ENCODE measurements at regions not wholly inside any gene's neighbourhood (a gene's known extent, or its start where the extent isn't known, plus 50 kb on each side); places are given as distances from the start of the nearest gene placed in this dataset.
"Not testable (repeated sequence)": the region's sequence is repeated elsewhere in the genome, so short reads cannot be mapped to it uniquely, and the experiment has no call there.

DNA sequence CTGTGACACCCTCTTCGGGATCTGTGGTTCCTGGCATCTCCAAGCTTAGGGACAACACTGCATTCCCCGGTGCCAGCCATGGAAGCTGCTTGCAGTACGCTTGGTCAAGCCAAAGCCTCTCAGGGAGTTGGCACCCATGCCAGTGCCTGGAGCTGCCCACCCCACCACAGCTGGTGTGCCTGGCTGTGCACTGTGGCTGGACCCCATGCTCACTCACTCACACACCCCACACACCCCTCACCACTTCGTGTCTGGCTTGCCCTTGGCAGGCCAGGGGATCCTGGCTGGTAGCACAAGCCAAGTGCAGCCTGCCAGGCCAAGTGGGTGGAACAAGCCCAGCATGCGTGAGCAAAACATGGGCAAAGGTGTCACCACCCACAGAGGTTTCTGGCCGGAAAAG lies 324.5 kb upstream of the PTGER4 start:
- no peak for DNase-seq
- H3K4me3 Mint-ChIP-seq, result no peak overlapping the region
- peaks cover 15% of the 10 kb centered on the region for H3K4me1 Mint-ChIP-seq (ENCODE audit: low read depth)
- no peaks in the 10 kb centered on the region for H3K27me3 Mint-ChIP-seq (ENCODE audit: low read depth)
- H3K36me3 Mint-ChIP-seq (ENCODE audit: insufficient read depth in 2 of 2), result peaks cover 2 to 4% of the 10 kb centered on the region in 2 donors
- no peak overlapping the region for H3K27ac Mint-ChIP-seq
- peak in 1 of 2 donors; percentile 9 for ATAC-seq (replicated peaks in 1 of 2)
- peaks cover 0 to 8% of the 10 kb centered on the region in 2 donors for H3K9me3 Mint-ChIP-seq

DNA sequence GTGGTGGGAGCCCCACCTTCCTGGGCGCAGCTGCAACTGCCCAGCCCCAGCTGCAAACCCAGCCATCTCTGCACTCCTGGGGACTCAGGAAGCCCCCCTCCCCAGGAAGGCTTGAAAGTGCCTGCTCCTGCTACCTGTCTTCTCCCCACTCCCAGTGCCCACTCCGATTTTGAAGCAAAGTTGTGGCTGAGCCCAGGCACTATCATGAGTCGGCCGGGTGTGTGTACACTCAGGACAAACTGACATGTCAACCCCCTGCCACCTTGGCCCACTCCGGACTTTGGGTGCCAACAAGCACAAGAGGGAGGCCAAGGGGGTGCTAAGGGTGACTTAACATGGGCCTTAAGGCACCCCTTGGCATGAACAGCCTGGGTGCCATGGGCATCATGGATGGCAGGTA lies 325.5 kb upstream of the PTGER4 start:
- Mint-ChIP-seq H3K27me3 (ENCODE audit: low read depth) (no peaks in the 10 kb centered on the region), H3K27ac (no peak overlapping the region), H3K36me3 (ENCODE audit: insufficient read depth in 2 of 2) (peaks cover 5 to 14% of the 10 kb centered on the region in 2 donors), H3K4me1 (ENCODE audit: low read depth) (peaks cover 8% of the 10 kb centered on the region), H3K4me3 (no peak overlapping the region), H3K9me3 (peaks cover 5 to 10% of the 10 kb centered on the region in 2 donors)
- ATAC-seq (replicated peaks in 1 of 2), result no peak
- no peak for DNase-seq

DNA sequence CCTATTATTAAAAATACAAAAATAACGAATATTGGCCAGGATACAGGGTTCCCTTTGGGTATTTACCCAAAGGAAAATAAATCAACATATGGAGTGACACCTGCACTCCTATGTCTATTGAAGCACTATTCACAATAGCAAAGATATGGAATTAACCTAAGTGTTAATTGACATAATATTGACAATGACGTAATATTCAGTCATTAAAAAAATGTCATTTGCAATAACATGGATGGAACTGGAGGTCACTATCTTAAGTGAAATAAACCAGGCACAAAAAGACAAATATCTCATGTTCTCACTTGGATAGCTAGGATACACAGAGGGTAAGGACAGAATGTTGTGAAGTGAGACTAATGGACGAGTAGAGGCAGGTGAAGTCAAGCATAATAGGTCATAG lies 326.3 kb upstream of the PTGER4 start:
- ATAC-seq (replicated peaks in 1 of 2) (no peak), DNase-seq (no peak)
- H3K4me3 Mint-ChIP-seq, result no peak overlapping the region
- peaks cover 10 to 18% of the 10 kb centered on the region in 2 donors for H3K36me3 Mint-ChIP-seq (ENCODE audit: insufficient read depth in 2 of 2)
- no peak overlapping the region for H3K27ac Mint-ChIP-seq
- no peaks in the 10 kb centered on the region for H3K27me3 Mint-ChIP-seq (ENCODE audit: low read depth)
- peaks cover 8% of the 10 kb centered on the region for H3K4me1 Mint-ChIP-seq (ENCODE audit: low read depth)
- H3K9me3 Mint-ChIP-seq, result peaks cover 8 to 14% of the 10 kb centered on the region in 2 donors

DNA sequence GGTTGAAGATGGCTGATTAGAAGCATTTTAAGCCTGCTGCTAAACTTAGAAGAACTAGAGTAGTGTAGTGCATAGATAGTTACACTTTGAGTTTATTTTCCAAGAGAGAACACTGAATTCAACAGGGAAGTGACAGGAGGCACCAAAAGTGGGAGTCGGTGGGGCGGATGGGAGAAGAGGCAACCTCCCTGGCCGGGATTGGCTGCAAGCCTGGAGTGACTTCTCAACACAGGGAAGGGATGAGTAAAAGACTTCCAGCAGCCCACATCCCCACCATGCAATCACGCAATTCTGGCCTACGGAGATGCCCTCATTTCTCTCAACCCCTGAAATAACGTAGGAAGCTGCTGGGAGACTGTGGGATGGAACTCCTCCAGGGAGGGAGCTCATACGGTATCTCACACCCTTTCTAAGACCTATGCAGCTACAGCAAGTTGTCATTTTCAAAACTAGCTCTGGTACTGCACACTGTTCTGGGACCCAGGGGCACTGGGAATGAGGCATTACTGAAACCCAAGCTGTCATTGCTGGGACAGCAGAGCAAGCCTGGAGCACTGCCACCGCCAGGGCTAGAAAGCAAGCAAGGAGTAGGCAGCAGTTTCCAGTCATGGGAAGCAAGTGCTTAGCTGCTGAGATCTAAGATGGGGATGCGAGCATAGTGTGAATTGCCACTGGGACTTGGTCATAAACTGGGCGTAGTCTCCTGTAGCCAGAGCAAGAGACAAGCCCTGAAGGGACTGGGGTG lies 331.6 kb upstream of the PTGER4 start:
- DNase-seq, result no peak
- Mint-ChIP-seq H3K36me3 (ENCODE audit: insufficient read depth in 2 of 2) (peaks cover 16 to 20% of the 10 kb centered on the region in 2 donors), H3K4me3 (no peak overlapping the region), H3K27me3 (ENCODE audit: low read depth) (no peaks in the 10 kb centered on the region), H3K9me3 (peaks cover 8 to 14% of the 10 kb centered on the region in 2 donors), H3K4me1 (ENCODE audit: low read depth) (no peaks in the 10 kb centered on the region), H3K27ac (no peak overlapping the region)
- no peak for ATAC-seq (replicated peaks in 1 of 2)

DNA sequence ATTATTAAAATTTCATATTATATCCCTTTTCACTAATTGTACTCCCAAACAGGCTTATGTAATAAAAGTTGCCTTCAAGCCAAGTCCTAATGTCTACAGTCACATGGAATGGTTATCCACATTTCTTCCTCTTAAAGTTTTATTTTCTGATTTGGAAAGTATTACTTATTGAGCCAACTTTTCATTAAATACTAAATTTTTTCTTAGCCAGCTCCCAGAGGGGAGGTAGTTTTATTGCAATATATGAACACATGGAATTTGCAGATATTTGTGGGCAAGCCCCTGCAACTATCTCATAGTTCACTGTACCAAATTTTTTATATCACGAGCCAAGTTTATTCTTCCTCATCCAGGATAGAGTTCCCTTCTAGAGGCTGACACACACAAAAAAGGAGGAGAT lies 332.8 kb upstream of the PTGER4 start:
- Mint-ChIP-seq H3K9me3 (peaks cover 9 to 10% of the 10 kb centered on the region in 2 donors), H3K27me3 (ENCODE audit: low read depth) (no peaks in the 10 kb centered on the region), H3K36me3 (ENCODE audit: insufficient read depth in 2 of 2) (peaks cover 16 to 20% of the 10 kb centered on the region in 2 donors), H3K4me3 (no peak overlapping the region), H3K27ac (no peak overlapping the region), H3K4me1 (ENCODE audit: low read depth) (no peaks in the 10 kb centered on the region)
- no peak for DNase-seq
- no peak for ATAC-seq (replicated peaks in 1 of 2)

DNA sequence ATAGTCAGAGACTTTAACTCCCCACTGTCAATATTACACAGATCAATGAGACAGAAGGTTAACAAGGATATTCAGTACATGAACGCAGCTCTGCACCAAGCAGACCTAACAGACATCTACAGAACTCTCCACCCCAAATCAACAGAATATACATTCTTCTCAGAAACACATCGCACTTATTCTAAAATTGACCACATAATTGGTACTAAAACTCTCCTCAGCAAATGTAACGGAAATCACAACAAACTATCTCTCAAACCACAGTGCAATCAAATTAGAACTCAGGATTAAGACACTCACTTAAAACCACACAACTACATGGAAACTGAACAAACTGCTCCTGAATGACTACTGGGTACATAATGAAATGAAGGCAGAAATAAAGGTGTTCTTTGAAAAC lies 341.3 kb upstream of the PTGER4 start:
- Mint-ChIP-seq H3K4me3 (peak overlapping the region in 1 of 2 donors; percentile 46), H3K27ac (peak overlapping the region; percentile 9)
- ATAC-seq (replicated peaks in 1 of 2), result not testable (repeated sequence)

DNA sequence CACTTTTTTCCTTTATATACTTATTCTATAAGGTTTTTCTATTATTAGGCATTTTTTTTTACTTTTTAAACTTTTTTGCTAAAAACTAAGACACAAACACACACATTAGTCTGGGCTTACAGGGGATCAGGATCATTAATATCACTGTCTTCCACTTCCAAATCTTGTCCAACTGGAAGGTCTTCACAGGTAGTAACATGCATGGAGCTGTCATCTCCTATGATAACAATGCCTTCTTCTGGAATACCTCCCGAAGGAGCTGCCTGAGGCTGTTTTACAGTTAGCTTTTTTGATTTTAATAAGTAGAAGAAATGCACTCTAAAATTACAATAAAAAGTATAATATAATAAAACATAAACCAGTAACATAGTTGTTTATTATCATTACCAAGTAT lies 345.5 kb upstream of the PTGER4 start:
- Mint-ChIP-seq H3K27ac (no peak overlapping the region), H3K9me3 (peaks cover 14 to 19% of the 10 kb centered on the region in 2 donors), H3K36me3 (ENCODE audit: insufficient read depth in 2 of 2) (peaks cover 22 to 29% of the 10 kb centered on the region in 2 donors), H3K4me1 (ENCODE audit: low read depth) (peaks cover 72% of the 10 kb centered on the region), H3K27me3 (ENCODE audit: low read depth) (peaks cover 6% of the 10 kb centered on the region), H3K4me3 (no peak overlapping the region)
- ATAC-seq (replicated peaks in 1 of 2) (no peak), DNase-seq (no peak)

More for the DNA sequence above, 341.3 kb upstream of the PTGER4 start:
- Mint-ChIP-seq H3K9me3 (peaks cover 22 to 27% of the 10 kb centered on the region in 2 donors), H3K4me1 (ENCODE audit: low read depth) (peaks cover 46% of the 10 kb centered on the region), H3K36me3 (ENCODE audit: insufficient read depth in 2 of 2) (peaks cover 30 to 38% of the 10 kb centered on the region in 2 donors)
- not testable (repeated sequence) for DNase-seq; H3K27me3 Mint-ChIP-seq (ENCODE audit: low read depth)

DNA sequence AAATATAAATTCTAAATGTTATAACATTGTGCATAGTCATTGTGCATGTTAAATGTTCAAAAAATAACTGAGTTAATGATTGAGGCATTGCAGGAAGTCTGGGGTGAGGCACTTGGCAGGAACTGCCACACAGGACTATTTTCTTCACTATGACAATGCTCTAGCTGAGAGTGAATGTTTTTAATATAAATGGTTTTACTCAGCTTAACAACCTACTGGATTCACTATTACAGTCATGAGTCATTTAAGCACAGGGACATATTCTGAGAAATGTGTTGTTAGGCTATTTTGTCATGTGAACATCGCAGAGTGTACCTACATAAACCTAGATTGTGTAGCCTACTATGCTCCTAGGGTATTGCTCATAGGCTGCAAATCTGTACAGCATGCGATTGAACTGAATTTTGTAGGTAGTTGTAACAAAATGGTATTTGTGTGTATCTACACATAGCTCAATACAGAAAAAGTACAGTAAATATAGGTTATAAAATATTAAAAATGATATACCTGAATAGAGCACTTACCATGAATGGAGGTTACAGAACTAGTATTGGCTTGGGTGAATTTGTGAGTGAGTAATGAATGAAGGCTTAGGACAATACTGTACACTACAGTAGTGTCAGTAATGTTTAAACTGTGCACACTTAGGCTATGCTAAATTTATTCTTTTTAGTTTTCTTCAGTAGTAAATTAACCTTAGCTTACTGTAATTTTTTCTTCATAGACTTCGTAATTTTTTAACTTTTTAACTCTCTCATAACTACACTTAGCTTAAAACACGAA lies 346.1 kb upstream of the PTGER4 start:
- peak overlapping the region; percentile 90 for H3K27ac Mint-ChIP-seq
- peaks cover 12 to 19% of the 10 kb centered on the region in 2 donors for H3K9me3 Mint-ChIP-seq
- ATAC-seq (replicated peaks in 1 of 2), result peak; percentile 96
- no peak overlapping the region for H3K4me3 Mint-ChIP-seq
- DNase-seq, result peak; percentile 32 to 50
- H3K36me3 Mint-ChIP-seq (ENCODE audit: insufficient read depth in 2 of 2), result peaks cover 19 to 26% of the 10 kb centered on the region in 2 donors
- peaks cover 68% of the 10 kb centered on the region for H3K4me1 Mint-ChIP-seq (ENCODE audit: low read depth)
- peaks cover 6% of the 10 kb centered on the region for H3K27me3 Mint-ChIP-seq (ENCODE audit: low read depth)

DNA sequence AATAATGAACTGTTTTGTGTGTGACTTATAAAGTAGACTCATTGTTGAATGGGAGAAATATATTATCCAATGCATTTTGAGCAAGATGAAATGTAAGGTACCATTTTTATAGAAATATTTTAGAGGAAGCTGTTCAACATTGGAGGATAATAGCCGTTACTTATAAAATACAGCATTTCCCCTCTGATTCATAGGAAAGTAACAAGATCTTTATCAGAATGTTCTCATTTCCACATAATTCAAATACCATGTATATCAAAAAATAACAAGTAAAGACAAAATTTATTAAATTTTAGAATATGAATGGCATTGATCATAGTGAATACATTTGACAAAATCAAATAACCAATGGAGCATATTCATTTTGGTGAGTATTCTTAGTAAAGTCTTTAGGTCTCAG lies 346.7 kb upstream of the PTGER4 start:
- Mint-ChIP-seq H3K4me1 (ENCODE audit: low read depth) (peaks cover 61% of the 10 kb centered on the region), H3K9me3 (peaks cover 9 to 17% of the 10 kb centered on the region in 2 donors), H3K27ac (peak overlapping the region; percentile 90), H3K27me3 (ENCODE audit: low read depth) (peaks cover 6% of the 10 kb centered on the region), H3K36me3 (ENCODE audit: insufficient read depth in 2 of 2) (peaks cover 15 to 21% of the 10 kb centered on the region in 2 donors), H3K4me3 (no peak overlapping the region)
- no peak for DNase-seq
- no peak for ATAC-seq (replicated peaks in 1 of 2)

DNA sequence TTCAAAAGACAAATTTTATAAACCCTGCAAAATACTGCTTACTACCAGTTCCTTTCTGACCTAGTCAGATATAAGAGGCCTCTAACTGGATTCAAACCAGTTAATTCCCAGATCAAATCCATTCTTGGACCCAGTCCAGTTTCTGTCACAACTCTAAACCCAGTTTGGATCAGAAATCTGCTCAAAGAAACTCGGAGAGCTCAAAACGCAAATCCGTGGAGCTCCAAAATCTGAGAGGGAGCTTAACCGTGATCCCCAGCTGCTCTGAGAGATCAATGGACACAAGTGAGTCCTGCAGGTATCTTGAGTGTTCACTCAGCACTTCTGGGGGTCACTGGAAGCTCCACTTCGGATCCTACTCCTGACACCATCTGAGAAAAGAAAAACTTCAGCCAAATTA lies 348.1 kb upstream of the PTGER4 start:
- Mint-ChIP-seq H3K4me3 (no peak overlapping the region), H3K36me3 (ENCODE audit: insufficient read depth in 2 of 2) (peaks cover 7 to 9% of the 10 kb centered on the region in 2 donors), H3K4me1 (ENCODE audit: low read depth) (peaks cover 49% of the 10 kb centered on the region), H3K27me3 (ENCODE audit: low read depth) (no peaks in the 10 kb centered on the region), H3K27ac (no peak overlapping the region), H3K9me3 (peaks cover 3 to 5% of the 10 kb centered on the region in 2 donors)
- no peak for DNase-seq
- no peak for ATAC-seq (replicated peaks in 1 of 2)

DNA sequence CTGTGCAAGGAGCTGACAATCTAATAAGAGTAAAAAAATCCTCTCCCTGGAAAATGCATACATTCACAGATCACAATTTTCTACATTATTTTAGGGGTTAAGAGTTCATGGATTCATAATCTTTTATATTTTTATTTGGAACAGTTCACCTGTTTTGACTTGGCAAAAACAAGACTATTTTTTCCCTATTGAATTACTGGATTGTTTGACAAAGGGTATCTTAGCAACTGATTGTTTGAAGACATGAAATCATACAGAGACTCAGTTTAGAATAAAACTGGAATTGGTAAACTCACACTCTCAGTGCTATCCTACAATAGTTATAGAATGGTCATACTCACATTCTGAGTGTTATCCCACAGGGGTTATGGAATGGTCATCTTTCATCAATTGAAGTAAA lies 358.2 kb upstream of the PTGER4 start:
- Mint-ChIP-seq H3K36me3 (ENCODE audit: insufficient read depth in 2 of 2) (peaks cover 2 to 7% of the 10 kb centered on the region in 2 donors), H3K9me3 (peaks cover 2 to 4% of the 10 kb centered on the region in 2 donors), H3K27me3 (ENCODE audit: low read depth) (no peaks in the 10 kb centered on the region), H3K27ac (no peak overlapping the region), H3K4me3 (no peak overlapping the region), H3K4me1 (ENCODE audit: low read depth) (peaks cover 15% of the 10 kb centered on the region)
- DNase-seq (no peak), ATAC-seq (replicated peaks in 1 of 2) (no peak)

DNA sequence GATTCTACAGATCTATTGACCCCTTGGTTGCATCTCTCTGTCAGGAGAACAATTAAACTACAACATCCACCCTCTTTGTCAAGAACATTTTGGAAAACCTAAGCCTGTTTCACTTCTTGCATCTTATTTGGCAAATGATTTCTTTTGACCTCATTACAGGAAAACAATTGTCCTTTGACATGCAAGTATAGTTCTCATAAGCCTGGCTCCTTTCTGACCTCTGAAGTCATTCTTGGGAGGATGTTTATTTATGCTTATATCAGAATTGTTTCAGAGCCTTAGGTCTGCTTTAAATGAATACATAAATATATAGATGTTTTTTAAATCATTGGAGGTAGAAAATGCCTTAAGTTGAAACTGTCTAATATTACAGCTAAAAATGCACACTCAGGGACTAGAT lies 361.3 kb upstream of the PTGER4 start:
- H3K4me3 Mint-ChIP-seq, result no peak overlapping the region
- DNase-seq (no peak), ATAC-seq (replicated peaks in 1 of 2) (no peak)
- no peaks in the 10 kb centered on the region for H3K27me3 Mint-ChIP-seq (ENCODE audit: low read depth)
- no peaks in the 10 kb centered on the region for H3K9me3 Mint-ChIP-seq
- H3K36me3 Mint-ChIP-seq (ENCODE audit: insufficient read depth in 2 of 2), result peaks cover 2 to 4% of the 10 kb centered on the region in 2 donors
- peaks cover 4% of the 10 kb centered on the region for H3K4me1 Mint-ChIP-seq (ENCODE audit: low read depth)
- H3K27ac Mint-ChIP-seq, result no peak overlapping the region

DNA sequence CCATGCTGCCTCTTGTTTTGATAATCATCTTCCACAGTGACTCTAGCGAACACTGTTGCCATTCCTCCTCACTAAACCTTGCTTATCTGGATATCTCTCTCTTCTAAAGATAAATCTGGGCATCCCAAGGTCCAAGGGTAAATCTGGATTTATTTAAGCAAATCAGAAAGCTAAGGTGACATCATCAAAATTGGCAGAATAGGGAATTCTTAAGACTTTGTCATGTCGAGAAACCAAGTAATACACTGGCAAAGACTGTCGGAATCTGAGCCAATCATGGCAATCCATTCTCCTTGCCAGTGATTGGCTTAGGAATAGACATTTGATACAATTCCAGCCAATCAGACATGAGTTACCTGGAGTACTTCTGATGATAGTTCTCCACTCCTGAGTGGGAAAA lies 362.7 kb upstream of the PTGER4 start:
- ATAC-seq (replicated peaks in 1 of 2) (no peak), DNase-seq (no peak)
- H3K4me1 Mint-ChIP-seq (ENCODE audit: low read depth), result peaks cover 9% of the 10 kb centered on the region
- H3K36me3 Mint-ChIP-seq (ENCODE audit: insufficient read depth in 2 of 2), result no peaks in the 10 kb centered on the region
- H3K4me3 Mint-ChIP-seq, result no peak overlapping the region
- H3K27ac Mint-ChIP-seq, result no peak overlapping the region
- no peaks in the 10 kb centered on the region for H3K9me3 Mint-ChIP-seq
- H3K27me3 Mint-ChIP-seq (ENCODE audit: low read depth), result no peaks in the 10 kb centered on the region

Data from activated T-cell treated with anti-CD3 and anti-CD28 coated beads, Interleukin-2, amount 50 U/mL, for 72 hours (primary cell).